ENCODE measurements at regions not wholly inside any gene's neighbourhood (a gene's known extent, or its start where the extent isn't known, plus 50 kb on each side); places are given as distances from the start of the nearest gene placed in this dataset.
A peak's percentile ranks its signal among the peaks of the same experiment; 100 is the strongest.

- DNase-seq (ENCODE audit: low read depth) = no peak
- H3K4me3 ChIP-seq (ENCODE audit: low read depth, low read length) = no peak overlapping the region
- no peak for TF ChIP-seq CTCF (conservative IDR thresholded peaks at IDR 0.05; ENCODE audit: low read depth, low read length)
These were observed 232.5 kb upstream of the PRR16 start for GRCh38 chr5:120231563-120231962.

GRCh38 chr5:120236360-120236759 lies 227.7 kb upstream of the PRR16 start:
- H3K4me3 ChIP-seq (ENCODE audit: low read depth, low read length) = no peak overlapping the region
- no peak for DNase-seq (ENCODE audit: low read depth)
- TF ChIP-seq CTCF (conservative IDR thresholded peaks at IDR 0.05; ENCODE audit: low read depth, low read length) = no peak

- no peak overlapping the region for H3K4me3 ChIP-seq (ENCODE audit: low read depth, low read length)
- TF ChIP-seq CTCF (conservative IDR thresholded peaks at IDR 0.05; ENCODE audit: low read depth, low read length) = no peak
- peak; percentile 52 for DNase-seq (ENCODE audit: low read depth)
These were observed 225.0 kb upstream of the PRR16 start for GRCh38 chr5:120239086-120239485.

DNA sequence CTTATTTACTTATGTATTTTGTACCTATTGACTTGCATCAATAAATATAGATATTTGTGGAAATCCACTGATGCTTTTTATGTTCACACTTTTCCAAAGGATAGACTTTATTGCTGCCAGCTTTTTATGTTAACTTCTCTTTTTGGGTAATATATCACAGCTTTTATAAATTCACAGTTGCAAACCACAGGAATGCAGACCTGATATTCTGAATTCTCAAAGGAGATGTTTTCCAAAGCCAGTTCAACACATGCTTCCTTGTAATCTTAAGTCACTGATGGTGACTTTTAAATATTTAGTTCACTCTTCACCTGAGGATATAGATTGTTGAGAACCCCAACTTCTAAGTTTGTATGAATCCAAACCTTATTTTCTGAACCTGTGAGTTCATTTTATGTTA lies 223.4 kb upstream of the PRR16 start:
- DNase-seq (ENCODE audit: low read depth) = peak; percentile 72
- TF ChIP-seq CTCF (conservative IDR thresholded peaks at IDR 0.05; ENCODE audit: low read depth, low read length) = no peak
- no peak overlapping the region for H3K4me3 ChIP-seq (ENCODE audit: low read depth, low read length)

GRCh38 chr5:120241400-120241799 lies 222.7 kb upstream of the PRR16 start:
- H3K4me3 ChIP-seq (ENCODE audit: low read depth, low read length) = no peak overlapping the region
- DNase-seq (ENCODE audit: low read depth) = no peak
- no peak for TF ChIP-seq CTCF (conservative IDR thresholded peaks at IDR 0.05; ENCODE audit: low read depth, low read length)

DNA sequence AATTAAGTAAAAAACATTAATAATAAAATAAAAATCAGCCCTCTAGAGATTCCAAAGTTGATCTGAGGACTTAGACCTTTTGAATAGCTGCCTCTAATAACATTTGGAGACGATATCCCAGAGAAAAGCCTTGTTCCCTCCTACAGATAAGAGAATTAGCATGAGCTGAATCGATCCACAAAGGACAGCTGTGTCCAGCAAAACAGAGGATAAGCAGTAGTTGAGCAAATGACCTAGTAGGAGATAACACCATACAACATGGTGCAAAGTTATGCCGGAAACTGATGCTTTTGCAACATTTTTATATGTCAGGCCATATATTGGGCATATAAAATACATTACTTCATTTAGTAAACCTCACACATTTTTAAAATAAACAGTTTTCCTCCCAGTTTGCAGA lies 212.2 kb upstream of the PRR16 start:
- DNase-seq (ENCODE audit: low read depth) = no peak
- TF ChIP-seq CTCF (conservative IDR thresholded peaks at IDR 0.05; ENCODE audit: low read depth, low read length) = no peak
- no peak overlapping the region for H3K4me3 ChIP-seq (ENCODE audit: low read depth, low read length)

DNA sequence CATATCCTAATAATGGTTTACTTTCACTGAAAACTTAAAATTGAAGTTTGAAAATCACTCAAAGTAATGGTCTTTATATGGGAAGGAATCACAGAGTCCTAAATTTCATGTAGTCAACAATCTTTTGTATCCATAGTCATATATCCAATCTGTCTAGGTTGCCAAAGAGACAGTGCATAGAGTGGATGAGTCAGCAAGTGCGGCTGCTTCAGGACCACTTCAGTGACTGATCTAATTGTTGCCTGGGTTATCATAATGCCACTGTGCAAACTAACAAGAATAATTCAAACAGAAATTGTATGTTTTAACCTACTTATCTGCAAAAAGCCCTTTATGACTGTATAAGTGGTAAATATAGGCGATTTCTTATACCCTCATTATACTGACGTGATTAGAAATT lies 211.3 kb upstream of the PRR16 start:
- TF ChIP-seq CTCF (conservative IDR thresholded peaks at IDR 0.05; ENCODE audit: low read depth, low read length) = no peak
- DNase-seq (ENCODE audit: low read depth) = peak; percentile 19
- no peak overlapping the region for H3K4me3 ChIP-seq (ENCODE audit: low read depth, low read length)
